HepG2 (cell line): ENCODE measurements at regions not wholly inside any gene's neighbourhood (a gene's known extent, or its start where the extent isn't known, plus 50 kb on each side); places are given as distances from the start of the nearest gene placed in this dataset.

ENCODE experiments used
- ATAC-seq: fragments of 200-7000 bp; cut with Tn5 transposase; 3 replicates; pipeline ENCODE4 v1.9.1; 2020; ENCODE audit warnings: mild to moderate bottlenecking, moderate library complexity
- BruUV-seq: library from RNA; stranded (reverse); fragments of 400-500 nt; replicated peaks from 2 replicates; lab custom pipeline; 2021; lab: Mats Ljungman, UMichigan
- CTCF ChIA-PET: fragments of 300-600 bp; formaldehyde crosslinking; extraction: SDS; loops from one replicate; lab custom pipeline; 2021; ENCODE audit warnings: low total read pairs, inconsistent platforms, low intra/inter-chr PET ratio; lab: Yijun Ruan, JAX
- POLR2A ChIA-PET: fragments of 350-600 bp; sonication (Branson Sonifier 250); formaldehyde crosslinking; loops from one replicate; lab custom pipeline; 2020; ENCODE audit warnings: antibody characterized with exemption, inconsistent platforms; lab: Yijun Ruan, JAX
- DNase-seq: peaks from one replicate; pipeline ENCODE4 v3.0.0-alpha.2; 2015; ENCODE audit warnings: low spot score
- FAIRE-seq: peaks from 3 replicates; lab custom pipeline; 2011; peaks lifted over from hg19 to GRCh38; lab: Jason Lieb, UNC
- H2AFZ ChIP-seq: one replicate; pipeline ENCODE4 v1.6.1; 2011; ENCODE audit warnings: low read length, inconsistent platforms
- H3K27ac ChIP-seq: fragments of 300-600 bp; 3 replicates; pipeline ENCODE4 v1.8.0; 2011; ENCODE audit warnings: mixed run types, mild to moderate bottlenecking, mixed read lengths, low read length, inconsistent platforms; ENCODE audit not compliant: insufficient read depth; ENCODE audit errors: extremely low read length
- H3K27me3 ChIP-seq, 2 experiments: fragments of 200-600 bp in 1 of 2; 2 replicates in 1 of 2; 3 replicates in 1 of 2; pipeline versions ENCODE4 v1.6.0 to v1.8.0; 2011; ENCODE audit warnings: low read length in 2 of 2, mild to moderate bottlenecking in 2 of 2, moderate library complexity in 2 of 2, inconsistent platforms in 1 of 2; ENCODE audit not compliant: insufficient read depth in 2 of 2, control insufficient read depth in 1 of 2
- H3K36me3 ChIP-seq, 2 experiments: fragments of 200-600 bp in 1 of 2; replicated peaks in 1 of 2; 2 replicates in 1 of 2; 3 replicates in 1 of 2; pipeline versions ENCODE4 v1.5.1 to v1.8.0; 2011; ENCODE audit warnings: low read length in 2 of 2, inconsistent platforms in 1 of 2; ENCODE audit not compliant: insufficient read depth in 2 of 2, control insufficient read depth in 1 of 2
- H3K4me1 ChIP-seq: 2 replicates; pipeline ENCODE4 v1.5.1; 2012; ENCODE audit warnings: low read length, inconsistent platforms; ENCODE audit not compliant: insufficient read depth
- H3K4me2 ChIP-seq: 2 replicates; pipeline ENCODE4 v1.6.0; 2011; ENCODE audit warnings: low read depth, low read length, inconsistent platforms
- H3K4me3 ChIP-seq, 3 experiments: fragments of 200-600 bp in 1 of 3; sonication (generic), shearing (Covaris generic) in 1 of 3; replicated peaks in 1 of 3; 2 replicates each; pipeline ENCODE4 v1.5.1; 2011 to 2016; ENCODE audit warnings: low read length in 3 of 3, inconsistent platforms in 2 of 3, low read depth in 2 of 3, mild to moderate bottlenecking in 2 of 3, control low read depth in 1 of 3, mixed read lengths in 1 of 3; ENCODE audit not compliant: insufficient read depth in 1 of 3
- H3K79me2 ChIP-seq: one replicate; pipeline ENCODE4 v1.6.1; 2011; ENCODE audit warnings: low read length, inconsistent platforms; ENCODE audit not compliant: insufficient read depth
- H3K9ac ChIP-seq: 2 replicates; pipeline ENCODE4 v1.6.0; 2011; ENCODE audit warnings: mild to moderate bottlenecking, low read depth, low read length, inconsistent platforms; ENCODE audit not compliant: insufficient read depth
- H3K9me3 ChIP-seq: 2 replicates; pipeline ENCODE4 v1.5.1; 2012; ENCODE audit warnings: mild to moderate bottlenecking, low read length
- H4K20me1 ChIP-seq: 2 replicates; pipeline ENCODE4 v1.6.0; 2011; ENCODE audit warnings: inconsistent platforms, mild to moderate bottlenecking, low read length, moderate library complexity; ENCODE audit not compliant: insufficient read depth
- BORCS8-MEF2B ChIP-seq: sonication (generic); formaldehyde crosslinking; IDR thresholded peaks from 2 replicates; pipeline ENCODE4 v1.8.0; 2022; ENCODE audit warnings: mild to moderate bottlenecking, missing genetic modification reagents
- E2F1 ChIP-seq: sonication (generic); formaldehyde crosslinking; IDR thresholded peaks from 2 replicates; pipeline ENCODE4 v1.5.0; 2020; ENCODE audit warnings: missing genetic modification reagents
- GLMP ChIP-seq: sonication (generic); formaldehyde crosslinking; IDR thresholded peaks from 2 replicates; pipeline ENCODE4 v1.9.0; 2021; ENCODE audit warnings: missing genetic modification reagents, mild to moderate bottlenecking, borderline replicate concordance
- MBD4 ChIP-seq: IDR thresholded peaks from 2 replicates; pipeline ENCODE4 v1.6.1; 2012; ENCODE audit warnings: low read length, inconsistent platforms, borderline replicate concordance
- MEIS1 ChIP-seq: sonication (generic); formaldehyde crosslinking; IDR thresholded peaks from 2 replicates; pipeline ENCODE4 v1.9.0; 2021; ENCODE audit warnings: mild to moderate bottlenecking, missing genetic modification reagents, moderate library complexity, borderline replicate concordance
- MZF1 ChIP-seq: sonication (generic); formaldehyde crosslinking; IDR thresholded peaks from 2 replicates; pipeline ENCODE4 v1.8.1; 2023; ENCODE audit warnings: mild to moderate bottlenecking, missing genetic modification reagents, borderline replicate concordance
- SOX6 ChIP-seq, 2 experiments: fragments of 450-650 bp in 1 of 2; sonication (generic) in 1 of 2; formaldehyde crosslinking in 1 of 2; IDR thresholded peaks; 2 replicates each; pipeline versions ENCODE4 v1.4.0 to v1.6.1; 2017 to 2020; ENCODE audit warnings: antibody characterized with exemption in 1 of 2, mild to moderate bottlenecking in 1 of 2, missing genetic modification reagents in 1 of 2
- STAG1 ChIP-seq: sonication (generic); formaldehyde crosslinking; IDR thresholded peaks from 2 replicates; pipeline ENCODE4 v1.4.0; 2020; ENCODE audit warnings: missing genetic modification reagents
- ZBTB8A ChIP-seq: sonication (generic); formaldehyde crosslinking; IDR thresholded peaks from 2 replicates; pipeline ENCODE4 v1.4.0; 2020; ENCODE audit warnings: mild to moderate bottlenecking, low read depth, missing genetic modification reagents, borderline replicate concordance
- ZNF101 ChIP-seq: sonication (generic); formaldehyde crosslinking; IDR thresholded peaks from 2 replicates; pipeline ENCODE4 v1.4.0; 2020; ENCODE audit warnings: mild to moderate bottlenecking, low read depth, missing genetic modification reagents, borderline replicate concordance
- ZNF260 ChIP-seq: sonication (generic); formaldehyde crosslinking; IDR thresholded peaks from 2 replicates; pipeline ENCODE4 v1.4.0; 2020; ENCODE audit warnings: missing genetic modification reagents, low read depth, mild to moderate bottlenecking, borderline replicate concordance
- ZNF280B ChIP-seq: sonication (generic); formaldehyde crosslinking; IDR thresholded peaks from 2 replicates; pipeline ENCODE4 v1.5.0; 2020; ENCODE audit warnings: missing genetic modification reagents, mild to moderate bottlenecking, borderline replicate concordance
- ZNF292 ChIP-seq: sonication (generic); formaldehyde crosslinking; IDR thresholded peaks from 2 replicates; pipeline ENCODE4 v1.8.1; 2022; ENCODE audit warnings: mild to moderate bottlenecking, low read depth, missing genetic modification reagents, borderline replicate concordance
- ZNF383 ChIP-seq: sonication (generic); formaldehyde crosslinking; IDR thresholded peaks from 2 replicates; pipeline ENCODE4 v1.4.0; 2020; ENCODE audit warnings: missing genetic modification reagents, mild to moderate bottlenecking, borderline replicate concordance
- ZNF468 ChIP-seq: sonication (generic); formaldehyde crosslinking; IDR thresholded peaks from 2 replicates; pipeline ENCODE4 v1.8.0; 2022; ENCODE audit warnings: mild to moderate bottlenecking, moderate library complexity, missing genetic modification reagents
- WGBS: methylation state at CpG from one replicate; pipeline ENCODE4 v1.1.6; 2017; ENCODE audit warnings: low lambda C conversion rate; 5-methylcytosine and 5-hydroxymethylcytosine counted together
- in situ Hi-C: cut with HindIII; loops from 2 replicates; pipeline ENCODE4 v1.10.0; 2017; ENCODE audit warnings: low pct_unique_long_range_greater_than_20kb; ENCODE audit not compliant: extremely low pct_ligation_motif_present
- intact Hi-C: fragments of 100-400 bp; cut with micrococcal nuclease; formaldehyde crosslinking; loops from one replicate; pipeline ENCODE4 v1.10.0; 2022; ENCODE audit not compliant: unreplicated experiment

GRCh38 chr3:103787164-103787871 lies 1352.5 kb downstream of the ZPLD1 start:
- Histone ChIP-seq H3K36me3 (no peaks in the 10 kb centered on the region), H3K4me3 (no peak overlapping the region), H3K4me2 (no peak overlapping the region), H3K27me3 (no peaks in the 10 kb centered on the region), H3K4me1 (no peaks in the 10 kb centered on the region), H2AFZ (no peak overlapping the region), H3K9ac (no peak overlapping the region), H3K79me2 (no peaks in the 10 kb centered on the region), H3K9me3 (no peaks in the 10 kb centered on the region), H4K20me1 (no peaks in the 10 kb centered on the region), H3K27ac (no peak overlapping the region)
- 4% methylated on average over 3 of the region's 3 CpGs for WGBS
- no peak for ATAC-seq
- TF ChIP-seq GLMP: no peak
- no peak for TF ChIP-seq MZF1 (CRISPR knock-in tag)
- no peak for TF ChIP-seq BORCS8-MEF2B
- no peak for TF ChIP-seq ZNF280B
- no peak for FAIRE-seq
- in situ Hi-C loops: no loop called here
- intact Hi-C loops: no loop called here
- CTCF ChIA-PET: no interaction called here
- BruUV-seq: no TSS peak
- no peak for DNase-seq
- POLR2A ChIA-PET: no interaction called here

- H3K79me2 ChIP-seq: no peaks in the 10 kb centered on the region
- H3K4me2 ChIP-seq: no peak overlapping the region
- intact Hi-C loops (no loop called here), in situ Hi-C loops (no loop called here)
- 0% methylated on average over 2 of the region's 2 CpGs for WGBS
- H3K36me3 ChIP-seq: no peaks in the 10 kb centered on the region
- H3K4me1 ChIP-seq: no peaks in the 10 kb centered on the region
- no peak for DNase-seq
- CTCF ChIA-PET: no interaction called here
- no peaks in the 10 kb centered on the region for H3K27me3 ChIP-seq
- no peak overlapping the region for H3K4me3 ChIP-seq
- no peak overlapping the region for H3K27ac ChIP-seq
- no peaks in the 10 kb centered on the region for H4K20me1 ChIP-seq
- H3K9me3 ChIP-seq: no peaks in the 10 kb centered on the region
- ATAC-seq: no peak
- FAIRE-seq: no peak
- no TSS peak for BruUV-seq
- no peak overlapping the region for H3K9ac ChIP-seq
- POLR2A ChIA-PET: no interaction called here
- no peak overlapping the region for H2AFZ ChIP-seq
- TF ChIP-seq ZNF292 (CRISPR knock-in tag): no peak
- no peak for TF ChIP-seq ZNF383 (CRISPR knock-in tag)
- no peak for TF ChIP-seq ZNF101 (CRISPR knock-in tag)
- no peak for TF ChIP-seq ZBTB8A
- TF ChIP-seq ZNF468 (CRISPR knock-in tag): no peak
- TF ChIP-seq MBD4: no peak
- TF ChIP-seq MEIS1 (CRISPR knock-in tag): no peak
- TF ChIP-seq SOX6 (IDR thresholded peaks at IDR 0.05): no peak
- TF ChIP-seq SOX6 (CRISPR knock-in tag; IDR thresholded peaks at IDR 0.05): no peak
- no peak for TF ChIP-seq E2F1 (CRISPR knock-in tag)
- TF ChIP-seq ZNF260 (CRISPR knock-in tag): no peak
- TF ChIP-seq STAG1 (CRISPR knock-in tag): no peak
Observed at GRCh38 chr3:103787879-103788278, 1353.1 kb downstream of the ZPLD1 start.
